Stimulated activated CD8-positive, alpha-beta memory T cell treated with anti-CD3 and anti-CD28 coated beads, Interleukin-2, amount 100 ng/mL, for 48 hours (primary cell): ENCODE measurements at regions not wholly inside any gene's neighbourhood (a gene's known extent, or its start where the extent isn't known, plus 50 kb on each side); places are given as distances from the start of the nearest gene placed in this dataset.

Experiments used
- DNase-seq, 2 donors: peaks; one replicate each; pipeline ENCODE4 v3.0.0-alpha.2; 2020; ENCODE audit warnings: low read depth in 2 of 2

DNA sequence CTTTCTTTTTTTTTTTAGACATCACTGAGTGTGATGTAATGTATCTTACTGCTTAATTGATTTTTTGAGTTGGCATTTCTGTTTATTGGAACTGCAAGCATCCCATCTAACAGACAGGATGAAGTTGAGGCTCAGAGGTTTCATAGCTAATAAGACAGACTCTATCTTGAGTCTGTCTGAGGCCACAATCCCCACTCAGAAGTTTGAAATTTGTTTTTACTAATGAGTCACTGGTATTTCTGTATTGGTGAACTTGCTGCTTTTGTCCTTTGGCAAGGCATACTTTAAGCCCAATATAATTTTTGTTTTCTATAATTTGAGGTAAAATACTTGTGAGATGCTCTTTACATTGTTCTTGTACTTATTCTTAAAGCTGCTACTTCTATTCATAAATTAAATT, 491.2 kb downstream of the PSAT1 start:
- no peak for DNase-seq

DNA sequence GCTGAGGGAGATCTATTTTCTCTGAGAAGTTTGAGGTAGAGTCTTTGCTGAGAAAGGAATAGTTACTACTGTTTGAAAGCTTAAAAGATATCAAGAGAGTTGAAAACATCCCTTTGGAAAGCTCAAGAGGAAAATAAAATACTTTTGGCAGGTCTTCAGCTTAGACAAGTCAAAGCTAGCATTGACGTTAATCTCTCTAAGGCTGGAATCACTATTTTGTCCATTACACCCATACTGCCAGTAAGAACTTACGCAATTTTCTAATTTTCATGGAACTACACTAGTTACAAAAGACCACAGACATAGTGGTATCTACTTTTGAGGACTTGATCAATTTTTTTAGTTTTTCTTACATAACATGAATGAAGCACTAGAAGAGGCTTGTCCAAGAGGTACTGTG, 494.9 kb downstream of the PSAT1 start:
- no peak for DNase-seq

DNA sequence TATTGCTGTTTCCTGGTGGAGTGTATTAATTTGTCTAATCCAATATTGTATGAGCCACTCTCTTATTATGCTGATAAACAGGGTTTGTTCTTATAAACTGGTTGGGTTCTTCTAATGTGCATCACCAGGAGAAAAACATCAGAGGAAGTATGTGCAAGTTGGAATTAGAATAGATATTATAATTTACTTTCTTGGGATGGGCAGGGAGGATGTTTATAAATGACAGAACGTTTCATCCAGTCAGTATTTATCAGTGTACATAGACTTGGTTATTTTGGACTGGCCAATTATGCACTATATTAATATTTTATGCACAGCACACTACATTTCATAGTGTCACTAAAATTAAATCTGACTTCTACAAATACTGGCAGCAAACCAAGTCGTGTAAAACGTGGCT, 495.8 kb downstream of the PSAT1 start:
- DNase-seq = no peak

DNA sequence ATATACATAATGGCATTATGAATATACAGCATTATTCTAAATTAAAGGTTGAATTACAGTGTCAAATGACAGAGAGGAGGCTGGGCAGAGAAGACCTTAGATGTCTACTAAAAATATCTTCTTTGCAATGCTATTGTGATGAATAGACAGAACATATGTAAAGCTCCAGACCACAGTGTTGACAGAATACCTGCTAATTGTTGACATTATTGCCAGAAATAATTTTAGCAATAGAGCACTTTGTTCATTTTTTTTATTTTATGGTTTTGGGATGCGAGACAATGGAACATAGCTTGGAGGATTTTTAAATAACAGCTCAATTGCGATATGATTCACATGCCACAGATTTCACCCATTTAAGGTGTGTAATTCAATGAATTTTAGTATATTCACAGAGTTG, 508.8 kb downstream of the PSAT1 start:
- no peak for DNase-seq

DNA sequence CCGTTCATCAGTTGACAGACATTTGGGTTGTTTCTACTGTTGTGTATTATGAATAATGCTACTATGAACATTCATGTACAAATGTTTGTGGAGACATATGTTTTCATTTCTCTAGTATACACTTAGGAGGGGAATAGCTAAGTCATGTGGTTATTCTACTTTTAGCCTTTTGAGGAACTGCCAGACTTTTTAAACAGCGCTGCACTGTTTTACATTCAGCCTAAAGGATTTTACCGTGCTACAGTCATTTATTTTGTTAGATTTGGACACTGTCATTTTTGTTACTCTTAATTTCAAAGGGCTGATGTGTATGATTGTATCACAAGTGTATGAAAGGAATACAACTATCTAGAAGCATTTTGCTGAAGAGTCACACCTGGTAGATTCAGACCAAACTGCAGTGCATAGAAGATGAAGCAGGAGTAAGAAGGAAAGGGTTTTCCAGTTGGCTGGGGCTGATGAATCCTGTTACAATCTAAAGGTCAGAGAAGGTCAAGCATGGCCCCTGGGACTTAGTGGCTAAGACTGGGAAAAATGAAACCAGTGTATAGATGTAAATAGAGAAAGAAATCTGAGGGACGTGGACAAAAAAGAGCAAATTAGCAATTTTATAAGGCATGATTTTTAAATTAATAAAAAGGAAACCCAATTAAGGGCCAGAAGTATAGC, 509.7 kb downstream of the PSAT1 start:
- DNase-seq = no peak

DNA sequence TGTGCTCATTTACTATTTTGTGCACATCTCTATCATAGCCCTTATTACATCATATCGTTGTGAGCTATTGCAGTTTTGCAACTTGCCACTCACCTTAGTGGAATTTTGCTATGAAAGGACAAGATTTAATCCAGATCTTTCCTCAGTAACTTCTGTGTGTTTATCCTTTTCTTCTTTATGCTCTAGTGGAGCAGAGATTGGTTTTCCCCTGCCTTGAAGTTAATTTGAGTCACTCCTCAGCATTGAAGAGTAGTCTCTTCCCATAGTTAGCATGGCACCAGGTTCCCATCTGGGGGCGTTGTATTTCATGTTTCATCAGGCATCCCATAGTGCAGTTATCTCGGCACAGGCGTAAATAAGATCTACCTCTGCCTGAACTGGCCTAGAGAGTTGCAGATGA, 510.4 kb downstream of the PSAT1 start:
- DNase-seq = no peak

DNA sequence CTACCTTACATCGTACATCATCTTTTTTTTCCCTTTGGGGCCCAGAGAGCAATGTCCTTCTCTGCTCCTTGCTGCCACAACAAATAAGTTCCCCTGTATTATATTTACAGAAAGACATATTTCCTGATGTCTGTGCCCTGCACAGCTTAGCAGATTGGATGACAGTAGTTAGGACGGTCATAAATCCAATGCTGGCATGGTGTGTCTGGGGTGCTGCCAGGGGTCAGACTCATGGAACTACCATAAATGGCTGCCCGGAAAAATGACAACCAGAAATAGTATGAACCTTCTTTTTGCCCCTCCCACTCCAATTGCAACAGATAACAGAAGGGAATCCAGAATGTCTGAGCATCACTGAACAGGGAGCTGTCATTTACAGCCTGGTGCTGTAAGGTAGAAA, 511.1 kb downstream of the PSAT1 start:
- DNase-seq = no peak

DNA sequence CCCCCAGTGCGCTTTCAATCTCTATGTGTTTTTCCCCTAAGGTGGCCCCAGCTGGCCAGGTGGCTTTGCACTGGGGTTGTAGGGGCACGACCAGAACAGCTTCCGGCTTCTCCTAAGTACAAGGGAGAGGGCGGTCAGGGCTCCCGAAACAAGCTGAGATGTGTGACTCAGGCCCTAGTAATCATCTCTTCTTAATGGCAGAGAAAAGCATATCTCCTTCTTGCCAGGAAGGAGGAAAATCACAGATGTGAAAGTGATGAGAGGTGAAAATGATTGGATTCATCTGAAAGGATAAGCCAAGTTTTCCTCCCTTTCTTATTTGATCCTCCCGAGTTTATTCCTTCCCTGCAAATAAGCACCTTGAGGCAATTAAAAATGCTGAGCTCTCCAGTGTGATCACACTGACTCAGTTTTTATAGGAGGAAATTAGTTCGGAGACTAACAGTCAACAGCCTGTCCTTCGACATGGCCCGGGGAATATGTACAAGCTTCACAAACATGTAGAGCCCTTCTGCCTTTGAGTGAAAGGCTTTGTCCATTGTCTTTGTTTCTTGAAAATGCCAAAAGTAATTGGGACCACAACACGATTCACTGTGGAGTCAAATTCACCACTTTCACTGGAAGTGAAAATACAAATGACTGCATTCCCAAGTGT, 514.8 kb downstream of the PSAT1 start:
- no peak for DNase-seq

DNA sequence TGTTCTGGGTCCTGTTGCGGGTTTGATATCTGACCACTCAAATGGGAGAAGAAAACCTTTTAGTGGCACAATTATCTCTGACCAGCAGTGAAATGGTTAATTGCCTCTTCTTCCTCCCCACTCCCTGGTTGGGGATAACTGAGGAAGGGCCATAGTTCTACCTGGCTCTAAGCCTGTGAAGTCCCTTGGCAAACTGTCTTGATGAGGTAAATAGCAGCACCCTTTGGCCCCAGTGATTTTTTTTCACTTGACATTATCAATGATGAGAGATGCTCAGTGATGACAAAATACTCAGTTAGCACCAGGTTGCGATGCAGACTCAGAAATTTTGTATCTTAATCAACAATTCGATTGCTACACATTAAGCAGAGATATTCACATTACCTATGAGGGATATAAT, 515.7 kb downstream of the PSAT1 start:
- no peak for DNase-seq

DNA sequence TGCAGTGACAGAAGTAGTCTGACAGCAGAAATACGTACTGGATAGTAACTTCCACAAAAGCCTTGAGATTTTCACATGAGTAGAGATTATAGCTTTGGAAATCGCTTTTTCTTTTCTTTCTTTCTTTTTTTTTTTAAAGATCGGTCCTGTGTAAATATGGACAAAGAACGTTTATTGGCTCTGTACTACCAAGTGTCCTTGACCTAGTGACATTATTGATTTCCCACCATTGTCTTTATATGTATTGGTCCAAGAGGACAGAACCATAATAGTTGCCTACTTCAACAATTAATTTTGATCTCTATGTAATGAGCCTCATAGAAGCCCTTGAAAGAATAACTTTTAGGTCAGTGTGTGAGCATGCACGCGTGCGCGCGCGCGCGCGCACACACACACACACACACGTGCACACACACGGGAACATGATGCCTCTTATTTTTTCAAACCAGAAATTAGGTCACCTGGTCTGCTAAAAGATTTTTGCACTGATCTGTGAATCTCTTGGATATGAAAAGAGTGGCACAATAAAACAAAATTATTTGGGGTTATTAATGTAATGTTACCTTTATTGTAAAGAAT, 516.8 kb downstream of the PSAT1 start:
- no peak for DNase-seq

DNA sequence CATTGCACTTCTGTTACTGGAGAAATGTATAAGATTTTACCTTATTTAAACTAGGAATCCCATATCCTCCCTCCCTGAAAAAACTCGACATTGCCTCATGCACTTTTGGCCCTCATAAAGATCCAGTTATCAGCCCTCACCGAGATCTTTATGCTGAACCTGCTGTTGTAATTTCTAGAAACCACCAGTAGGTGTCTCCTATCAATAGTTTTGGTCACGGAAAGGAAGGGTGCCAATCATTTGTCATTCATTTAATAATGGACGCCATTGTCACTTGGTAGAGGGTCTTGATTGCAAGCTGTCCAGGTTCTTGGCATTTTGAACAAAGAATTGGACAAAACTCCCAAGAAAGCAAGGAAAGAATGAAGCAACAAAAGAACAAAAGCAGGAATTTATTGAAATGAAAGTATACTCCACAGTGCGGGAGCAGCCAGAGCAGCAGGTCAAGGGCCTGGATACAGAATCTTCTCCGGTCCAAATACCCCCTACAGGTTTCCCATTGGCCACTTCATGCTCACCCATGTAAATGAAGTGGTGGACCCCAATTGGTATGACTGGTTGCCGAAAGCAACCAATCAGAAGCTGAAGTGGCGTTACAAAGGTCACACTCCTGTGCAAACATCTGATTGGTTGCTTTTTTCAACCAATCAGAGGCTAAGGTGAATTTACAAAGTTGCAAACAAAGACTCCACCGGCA, 524.3 kb downstream of the PSAT1 start:
- no peak for DNase-seq

DNA sequence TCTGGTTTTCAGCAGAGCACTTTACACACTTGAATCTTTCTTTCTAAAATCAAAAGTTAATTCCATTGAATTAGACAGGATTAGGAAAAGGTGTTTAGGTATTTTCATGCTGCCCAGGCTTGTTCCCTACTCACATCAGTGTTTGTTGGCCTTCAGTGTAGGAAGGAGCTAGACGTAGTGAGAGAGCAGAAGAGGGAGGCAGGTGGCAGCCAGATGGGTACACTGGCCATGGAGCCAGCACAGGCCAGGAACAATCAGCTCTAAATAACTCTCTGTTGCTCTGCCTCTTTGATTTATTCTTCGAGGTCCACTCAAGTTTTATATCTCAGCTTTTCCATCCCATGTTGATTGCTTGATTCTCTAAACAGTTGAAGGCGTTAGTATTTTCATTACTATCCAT, 529.6 kb downstream of the PSAT1 start:
- DNase-seq = no peak

DNA sequence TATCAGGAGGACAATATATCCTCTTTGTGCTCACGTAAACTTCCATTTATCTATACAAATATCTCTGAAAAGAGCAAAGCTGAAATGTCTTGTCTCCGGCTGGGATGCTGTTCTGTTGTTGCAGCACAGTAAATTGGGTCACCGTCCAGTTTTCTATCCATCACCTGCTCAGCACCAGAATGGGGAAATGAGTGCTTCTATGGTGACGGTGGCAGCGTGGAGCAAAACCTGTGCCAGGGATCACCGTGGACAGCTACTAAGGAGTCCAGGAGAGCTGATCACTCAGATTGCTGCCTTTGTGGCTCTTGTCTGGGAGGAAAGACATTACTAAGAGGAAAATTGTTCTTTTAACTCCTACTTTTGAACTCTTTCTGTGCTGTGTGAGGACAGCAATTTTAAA, 531.6 kb downstream of the PSAT1 start:
- DNase-seq = no peak

DNA sequence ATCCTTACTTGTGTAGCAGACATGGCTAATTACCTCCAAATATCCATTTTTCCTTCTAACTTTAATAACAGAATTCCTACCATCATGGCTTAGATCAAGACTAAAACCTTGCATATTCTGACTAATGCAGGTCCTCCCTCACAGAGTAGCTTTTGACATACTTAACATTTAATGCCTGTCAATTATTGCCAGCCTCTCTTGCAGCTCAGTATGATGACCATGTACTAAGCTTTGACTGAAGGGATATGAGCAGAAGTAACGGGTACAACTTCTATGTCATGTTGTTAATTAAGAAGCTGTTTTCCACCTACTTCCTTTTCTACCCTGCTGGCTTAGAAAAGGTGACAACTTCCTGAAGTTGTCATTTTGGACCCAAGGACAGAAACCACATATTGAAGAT, 533.4 kb downstream of the PSAT1 start:
- DNase-seq = no peak

DNA sequence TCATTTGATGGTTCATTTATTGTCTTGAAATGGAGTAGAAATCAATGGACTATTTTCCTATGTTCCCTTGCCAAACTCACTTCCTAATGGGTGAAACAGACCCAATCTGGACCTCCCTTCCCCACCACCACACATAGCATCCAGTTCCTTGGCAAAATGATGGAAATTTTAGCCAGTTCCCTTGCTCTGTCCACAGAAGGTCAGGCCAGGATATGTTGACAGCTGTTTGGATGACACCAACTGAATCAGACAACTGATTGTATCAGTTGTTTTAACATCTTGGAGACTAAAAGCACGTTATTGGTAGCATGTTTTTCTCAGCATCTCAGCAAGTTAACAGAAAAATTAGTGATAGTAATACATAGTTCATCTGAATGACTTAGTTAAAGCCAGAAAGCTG, 534.8 kb downstream of the PSAT1 start:
- DNase-seq = no peak

DNA sequence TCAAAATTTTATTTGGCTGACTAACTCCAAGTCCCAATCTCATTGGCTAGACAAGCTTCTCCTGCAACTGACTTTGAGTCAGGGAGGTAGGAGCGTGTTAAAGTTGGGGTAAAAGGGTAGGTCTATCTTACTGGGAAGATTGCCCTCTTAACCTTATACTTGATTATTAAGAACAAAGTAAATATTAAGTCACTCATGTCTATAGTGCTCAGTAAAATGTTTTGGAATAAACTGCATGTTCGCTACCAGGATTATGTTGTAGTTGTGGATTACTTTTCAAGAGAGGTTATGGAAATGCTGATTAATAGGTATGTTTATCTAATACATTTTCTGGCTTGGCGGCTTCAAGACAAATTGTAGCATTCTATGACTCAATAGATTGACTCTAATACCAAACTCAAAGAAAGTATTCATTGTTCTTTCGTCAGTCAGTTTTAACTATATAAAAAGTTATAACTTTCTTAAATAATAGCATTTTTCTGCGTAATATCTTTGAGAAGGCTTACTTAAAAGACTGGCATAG, 539.1 kb downstream of the PSAT1 start:
- no peak for DNase-seq

DNA sequence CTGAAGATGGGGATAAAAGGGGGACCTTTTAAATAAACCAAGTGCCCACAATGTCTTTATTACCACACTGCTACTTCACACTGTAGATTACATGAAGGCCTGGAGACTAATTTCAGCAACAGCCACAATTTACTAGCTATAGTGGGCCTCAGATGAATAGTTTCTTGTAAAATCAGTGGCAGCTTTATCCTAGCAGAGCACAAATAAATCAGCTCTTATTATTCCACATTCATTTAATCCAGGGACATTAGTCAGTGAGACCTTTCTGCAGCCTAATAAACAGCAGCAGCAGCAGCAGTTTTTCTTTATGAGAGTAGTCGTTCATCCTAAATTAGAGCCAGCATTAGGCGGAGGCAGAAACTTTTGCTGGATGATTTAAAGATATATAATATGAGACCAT, 542.3 kb downstream of the PSAT1 start:
- no peak for DNase-seq

DNA sequence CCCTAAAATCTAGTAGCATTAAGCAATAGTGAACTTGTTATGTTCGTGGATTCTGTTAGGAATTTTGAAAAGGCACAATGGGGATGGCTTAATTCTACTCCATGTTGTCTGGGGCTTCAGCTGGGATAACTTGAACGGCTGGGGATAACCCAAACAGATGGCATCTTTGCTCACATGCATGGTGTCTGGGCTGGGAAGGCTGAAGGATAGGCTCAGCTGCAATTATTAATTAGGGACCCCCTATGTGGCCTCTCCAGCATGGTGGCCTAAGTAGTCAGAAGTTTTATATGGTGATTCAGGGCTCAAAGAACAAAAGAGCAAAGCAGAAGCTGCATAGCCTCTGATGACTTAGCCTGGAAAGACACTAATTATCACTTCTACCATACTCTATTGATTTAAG, 551.1 kb downstream of the PSAT1 start:
- DNase-seq = no peak

DNA sequence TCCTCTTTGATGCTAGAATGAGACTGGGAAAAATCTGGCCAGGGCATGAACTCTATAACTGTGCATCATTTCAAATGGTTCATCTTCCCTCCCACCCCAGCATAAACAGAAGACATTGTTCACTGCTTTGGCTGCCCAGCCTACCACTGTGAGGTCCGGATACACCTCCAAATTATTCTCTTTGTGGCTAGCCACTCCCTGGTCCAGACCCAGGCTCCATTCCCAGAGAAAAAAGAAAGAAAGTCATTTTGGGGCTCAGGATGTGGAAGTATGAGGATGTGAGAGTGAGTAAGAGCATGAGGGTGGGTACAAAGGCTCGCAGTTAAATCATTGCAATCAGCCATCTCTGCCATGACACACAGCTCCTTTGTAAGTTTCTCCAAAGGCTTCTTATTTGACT, 559.2 kb downstream of the PSAT1 start:
- no peak for DNase-seq

DNA sequence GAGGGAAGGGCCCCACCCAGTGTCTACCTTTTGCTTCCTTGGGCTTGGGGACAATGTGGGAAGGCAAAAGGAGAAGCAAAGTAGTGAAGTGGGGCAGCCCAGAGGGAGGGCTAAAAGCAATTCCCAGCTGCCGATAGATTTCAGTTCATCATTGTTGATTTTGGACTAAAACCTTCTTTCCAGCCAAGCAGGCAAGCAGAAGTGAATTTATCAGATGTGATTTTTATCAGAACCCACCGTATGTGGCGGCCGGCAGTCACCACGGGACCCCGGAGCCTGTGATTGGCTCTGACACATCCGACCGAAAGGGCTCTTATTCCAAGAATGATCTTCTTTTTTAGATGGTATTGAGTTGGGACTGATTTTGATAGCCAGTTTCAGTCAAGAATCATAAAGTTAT, 559.9 kb downstream of the PSAT1 start:
- no peak for DNase-seq

DNA sequence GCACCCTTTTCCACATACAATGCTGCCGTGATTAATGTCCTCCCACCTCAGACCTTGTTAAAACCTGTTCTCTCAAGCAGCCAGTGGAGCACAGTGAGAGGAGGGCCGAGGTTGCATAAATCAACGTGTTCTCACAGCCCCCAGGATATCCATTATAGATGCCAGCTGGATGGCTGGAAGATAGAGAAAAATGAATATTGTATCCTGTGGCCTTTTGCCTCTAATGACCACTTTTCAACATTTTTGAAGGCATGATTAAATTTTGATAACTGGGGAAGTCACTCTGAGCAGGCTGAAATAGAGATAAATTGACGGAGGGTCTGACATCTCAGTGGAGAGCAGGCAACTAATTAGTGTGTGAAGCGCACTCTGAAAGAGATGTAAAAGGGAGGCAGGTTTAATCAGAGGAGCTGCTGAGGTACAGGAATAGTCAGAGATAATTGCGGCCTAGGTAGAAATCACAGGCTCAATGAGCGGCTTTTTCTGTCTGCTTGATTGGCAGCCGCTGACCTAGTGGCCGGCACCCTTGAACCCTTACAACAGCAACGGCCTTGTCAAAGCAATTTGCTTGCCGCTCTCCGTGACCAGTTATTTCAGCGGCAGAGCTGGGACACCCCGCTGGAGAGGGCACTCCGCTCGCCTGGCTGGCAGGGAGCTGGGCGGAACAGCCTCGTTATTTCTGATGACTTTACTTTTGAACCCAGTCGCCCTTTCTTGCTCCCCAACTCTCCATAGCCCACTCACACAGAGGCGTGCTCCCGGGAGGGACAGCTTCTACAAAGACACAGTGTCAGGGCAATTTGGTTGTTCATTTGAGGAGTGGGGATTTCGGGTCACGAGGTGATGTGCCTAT, 560.7 kb downstream of the PSAT1 start:
- DNase-seq = no peak

DNA sequence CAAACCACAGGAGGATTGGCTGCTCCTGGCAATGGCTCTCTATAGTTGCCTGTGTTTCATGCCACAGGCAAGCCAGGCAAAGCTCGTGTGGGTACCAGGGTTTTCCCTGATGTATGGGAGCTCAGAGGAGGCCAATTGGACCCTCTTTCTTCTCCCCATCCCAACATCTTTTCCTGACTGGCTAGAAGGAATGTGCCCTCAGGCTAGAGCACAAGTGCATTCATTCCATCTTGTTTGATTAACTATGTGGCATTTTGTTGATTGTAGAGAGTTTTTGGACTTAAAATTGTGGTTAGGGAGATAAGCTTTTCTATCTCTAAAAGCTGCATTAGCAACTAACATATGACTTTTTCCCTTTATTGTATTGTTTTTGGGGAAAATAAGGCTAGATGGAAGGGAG, 561.3 kb downstream of the PSAT1 start:
- DNase-seq = no peak
